CD14-positive monocyte (primary cell): ENCODE measurements at regions not wholly inside any gene's neighbourhood (a gene's known extent, or its start where the extent isn't known, plus 50 kb on each side); places are given as distances from the start of the nearest gene placed in this dataset.

Experiments used
- DNase-seq, 3 donors: peaks; one replicate each; pipeline ENCODE4 v3.0.0-alpha.2; 2011 to 2022
- H2AFZ ChIP-seq: 2 replicates; pipeline ENCODE4 v1.6.0; 2012; ENCODE audit warnings: mild to moderate bottlenecking, low read depth, low read length, inconsistent platforms; ENCODE audit not compliant: insufficient read depth, poor library complexity, severe bottlenecking
- H3K27ac ChIP-seq, 2 donors: 1 replicate in 1 of 2; 2 replicates in 1 of 2; pipeline ENCODE4 v1.5.1; 2012 to 2013; ENCODE audit warnings: low read length in 2 of 2, control low read depth in 1 of 2, inconsistent platforms in 1 of 2, low read depth in 1 of 2, mild to moderate bottlenecking in 1 of 2
- H3K27me3 ChIP-seq, 2 donors: one replicate each; pipeline versions ENCODE4 v1.6.0 to v1.6.1; 2011 to 2013; ENCODE audit warnings: low read length in 2 of 2; ENCODE audit not compliant: control insufficient read depth in 2 of 2, insufficient read depth in 2 of 2
- H3K36me3 ChIP-seq, 2 donors: replicated peaks in 1 of 2; 1 replicate in 1 of 2; 2 replicates in 1 of 2; pipeline versions ENCODE4 v1.5.1 to v1.6.1; 2012 to 2013; ENCODE audit warnings: low read length in 2 of 2, control low read depth in 1 of 2, inconsistent platforms in 1 of 2, mild to moderate bottlenecking in 1 of 2; ENCODE audit not compliant: insufficient read depth in 2 of 2, control insufficient read depth in 1 of 2
- H3K4me1 ChIP-seq, 2 donors: 1 replicate in 1 of 2; 2 replicates in 1 of 2; pipeline versions ENCODE4 v1.5.1 to v1.6.1; 2012 to 2013; ENCODE audit warnings: low read length in 2 of 2, control low read depth in 1 of 2, inconsistent platforms in 1 of 2, mild to moderate bottlenecking in 1 of 2, moderate library complexity in 1 of 2; ENCODE audit not compliant: insufficient read depth in 2 of 2, control insufficient read depth in 1 of 2
- H3K4me2 ChIP-seq: replicated peaks from 2 replicates; pipeline ENCODE3; 2012; ENCODE audit warnings: low read length, moderate library complexity, mild to moderate bottlenecking; ENCODE audit not compliant: poor library complexity, severe bottlenecking; ENCODE audit errors: extremely low read depth
- H3K4me3 ChIP-seq, 3 experiments: fragments of 200-600 bp in 1 of 3; sonication (generic) in 1 of 3; replicated peaks in 1 of 3; 1 replicate in 2 of 3; 2 replicates in 1 of 3; pipeline ENCODE4 v1.5.1; 2011 to 2013; ENCODE audit warnings: low read length in 3 of 3, mild to moderate bottlenecking in 3 of 3, control low read depth in 2 of 3, low read depth in 2 of 3, inconsistent platforms in 1 of 3, moderate library complexity in 1 of 3
- H3K79me2 ChIP-seq: 2 replicates; pipeline ENCODE4 v1.6.0; 2012; ENCODE audit warnings: mild to moderate bottlenecking, control low read depth, inconsistent platforms, low read length, moderate library complexity; ENCODE audit not compliant: insufficient read depth
- H3K9ac ChIP-seq: 2 replicates; pipeline ENCODE4 v1.6.0; 2017; ENCODE audit warnings: low read length, mild to moderate bottlenecking; ENCODE audit not compliant: insufficient read depth, poor library complexity, severe bottlenecking
- H3K9me3 ChIP-seq, 2 donors: replicated peaks in 1 of 2; 1 replicate in 1 of 2; 2 replicates in 1 of 2; pipeline versions ENCODE4 v1.5.1 to v1.6.1; 2012 to 2013; ENCODE audit warnings: low read length in 2 of 2, control low read depth in 1 of 2; ENCODE audit not compliant: control insufficient read depth in 1 of 2, insufficient read depth in 1 of 2
- H4K20me1 ChIP-seq: 2 replicates; pipeline ENCODE4 v1.6.0; 2012; ENCODE audit warnings: mild to moderate bottlenecking, low read length, control low read depth, moderate library complexity; ENCODE audit not compliant: insufficient read depth
- H3K27ac Mint-ChIP-seq, 7 donors: one replicate each; pipeline ENCODE4 v1.8.0; 2020; ENCODE audit warnings: mild to moderate bottlenecking in 7 of 7, mixed read lengths in 7 of 7, moderate library complexity in 6 of 7, inconsistent platforms in 2 of 7
- H3K27me3 Mint-ChIP-seq, 3 donors: one replicate each; pipeline ENCODE4 v1.8.0; 2021 to 2022; ENCODE audit warnings: low read depth in 3 of 3, mild to moderate bottlenecking in 3 of 3, mixed read lengths in 3 of 3, moderate library complexity in 3 of 3, inconsistent platforms in 1 of 3
- H3K36me3 Mint-ChIP-seq, 2 donors: one replicate each; pipeline ENCODE4 v1.8.0; 2020; ENCODE audit warnings: mixed read lengths in 2 of 2, inconsistent platforms in 1 of 2, mild to moderate bottlenecking in 1 of 2
- H3K4me1 Mint-ChIP-seq: one replicate; pipeline ENCODE4 v1.8.0; 2020; ENCODE audit warnings: mild to moderate bottlenecking, mixed read lengths
- H3K4me3 Mint-ChIP-seq, 2 donors: one replicate each; pipeline ENCODE4 v1.8.0; 2020; ENCODE audit warnings: mild to moderate bottlenecking in 2 of 2, mixed read lengths in 2 of 2, moderate library complexity in 1 of 2
- H3K9me3 Mint-ChIP-seq, 7 donors: one replicate each; pipeline ENCODE4 v1.8.0; 2020 to 2022; ENCODE audit warnings: mixed read lengths in 7 of 7, mild to moderate bottlenecking in 6 of 7, moderate library complexity in 6 of 7, inconsistent platforms in 2 of 7
- CTCF ChIP-seq: fragments of 200-600 bp; IDR thresholded peaks from one replicate; pipeline ENCODE4 v1.8.0; 2022; ENCODE audit warnings: antibody characterized with exemption, mild to moderate bottlenecking
- WGBS: methylation state at CpG from one replicate; pipeline ENCODE4 v1.1.5; 2013; ENCODE audit warnings: missing lambda C conversion rate; ENCODE audit not compliant: insufficient coverage; 5-methylcytosine and 5-hydroxymethylcytosine counted together
- intact Hi-C, 2 donors: fragments of 100-400 bp; cut with micrococcal nuclease; formaldehyde crosslinking; loops; one replicate each; pipeline versions ENCODE4 v1.15.0 to v1.15.1; 2023

GRCh38 chr13:87356314-87356713 is 314.9 kb upstream of the SLITRK5 start:
- Histone ChIP-seq H3K36me3 (no peaks in the 10 kb centered on the region), H3K4me1 (no peaks in the 10 kb centered on the region), H3K27me3 (no peaks in the 10 kb centered on the region), H2AFZ (no peak overlapping the region), H3K9me3 (peaks cover 24 to 27% of the 10 kb centered on the region in 2 donors), H3K4me3 (no peak overlapping the region), H3K4me2 (no peak overlapping the region), H3K79me2 (no peaks in the 10 kb centered on the region), H3K9ac (no peak overlapping the region), H4K20me1 (no peaks in the 10 kb centered on the region), H3K27ac (no peak overlapping the region)
- Mint-ChIP-seq H3K27me3 (no peaks in the 10 kb centered on the region), H3K4me3 (no peak overlapping the region), H3K36me3 (no peaks in the 10 kb centered on the region), H3K9me3 (peaks cover 6 to 19% (median 12%) of the 10 kb centered on the region in 7 donors), H3K27ac (no peak overlapping the region), H3K4me1 (no peaks in the 10 kb centered on the region)
- no peak for DNase-seq
- intact Hi-C loops = no loop called here
- no peak for TF ChIP-seq CTCF
- 96% methylated on average over 7 of the region's 8 CpGs for WGBS

- no peak for TF ChIP-seq CTCF
- H3K9me3 Mint-ChIP-seq = peaks cover 6 to 14% (median 12%) of the 10 kb centered on the region in 7 donors
- H3K4me3 Mint-ChIP-seq = no peak overlapping the region
- Histone ChIP-seq H3K9me3 (peaks cover 20 to 27% of the 10 kb centered on the region in 2 donors), H3K36me3 (no peaks in the 10 kb centered on the region), H3K4me2 (no peak overlapping the region), H2AFZ (no peak overlapping the region), H3K9ac (no peak overlapping the region), H4K20me1 (no peaks in the 10 kb centered on the region), H3K79me2 (no peaks in the 10 kb centered on the region), H3K4me3 (no peak overlapping the region), H3K27ac (no peak overlapping the region), H3K4me1 (no peaks in the 10 kb centered on the region), H3K27me3 (no peaks in the 10 kb centered on the region)
- intact Hi-C loops = no loop called here
- no peak for DNase-seq
- H3K27ac Mint-ChIP-seq = no peak overlapping the region
- no peaks in the 10 kb centered on the region for H3K4me1 Mint-ChIP-seq
- no peaks in the 10 kb centered on the region for H3K36me3 Mint-ChIP-seq
- no peaks in the 10 kb centered on the region for H3K27me3 Mint-ChIP-seq
These were observed 312.9 kb upstream of the SLITRK5 start for GRCh38 chr13:87358319-87358718.
